OCI-LY7 (cell line): ENCODE measurements at regions not wholly inside any gene's neighbourhood (a gene's known extent, or its start where the extent isn't known, plus 50 kb on each side); places are given as distances from the start of the nearest gene placed in this dataset.

Experiments used
- CTCF ChIP-seq: fragments of 200-600 bp; sonication (generic); conservative IDR thresholded peaks from 2 replicates; pipeline ENCODE4 v1.5.1; 2014; ENCODE audit warnings: mild to moderate bottlenecking, antibody characterized with exemption, low read length, moderate library complexity, mixed read lengths
- EZH2phosphoT487 ChIP-seq: fragments of 200-600 bp; sonication (generic); IDR thresholded peaks from 2 replicates; pipeline ENCODE4 v1.6.1; 2018; ENCODE audit warnings: low read depth, borderline replicate concordance, mild to moderate bottlenecking, mixed run types, antibody characterized with exemption, low read length, moderate library complexity, mixed read lengths

- TF ChIP-seq CTCF, result no peak
- TF ChIP-seq EZH2phosphoT487, result no peak
Measured at GRCh38 chr9:107548298-107549142, 59.0 kb upstream of the KLF4 start.
